Endothelial cell of umbilical vein (primary cell): ENCODE measurements at regions not wholly inside any gene's neighbourhood (a gene's known extent, or its start where the extent isn't known, plus 50 kb on each side); places are given as distances from the start of the nearest gene placed in this dataset.

Experiments used
- BruUV-seq: library from RNA; stranded (reverse); fragments of 400-500 nt; replicated peaks from 2 replicates; lab custom pipeline; 2021; lab: Mats Ljungman, UMichigan
- CTCF ChIA-PET: fragments of 300-600, 350-600 bp; sonication (Branson Sonifier 250); formaldehyde crosslinking; loops from one replicate; lab custom pipeline; 2021; ENCODE audit warnings: antibody characterized with exemption, inconsistent platforms; lab: Charles Lee
- POLR2A ChIA-PET: fragments of 300-600, 350-600 bp; sonication (Branson Sonifier 250); formaldehyde crosslinking; loops from one replicate; lab custom pipeline; 2021; ENCODE audit warnings: antibody characterized with exemption, inconsistent platforms; lab: Charles Lee
- DNase-seq: peaks from one replicate; pipeline ENCODE4 v3.0.0-alpha.2; 2011; ENCODE audit warnings: low read depth, low spot score
- FAIRE-seq: peaks from 2 replicates; lab custom pipeline; 2011; peaks lifted over from hg19 to GRCh38; lab: Jason Lieb, UNC
- H2AFZ ChIP-seq: 2 replicates; pipeline ENCODE4 v1.6.0; 2012; ENCODE audit warnings: low read depth, low read length, control low read depth, inconsistent platforms
- H3K27ac ChIP-seq: 2 replicates; pipeline ENCODE4 v1.5.1; 2011; ENCODE audit warnings: low read depth, mild to moderate bottlenecking, control low read depth, low read length, moderate library complexity; ENCODE audit not compliant: insufficient read depth
- H3K27me3 ChIP-seq, 2 experiments: 2 replicates each; pipeline versions ENCODE4 v1.6.0 to v1.6.1; 2011; ENCODE audit warnings: low read length in 2 of 2, mixed read lengths in 1 of 2; ENCODE audit not compliant: control insufficient read depth in 2 of 2, insufficient read depth in 2 of 2
- H3K36me3 ChIP-seq, 2 experiments: 2 replicates in 1 of 2; 3 replicates in 1 of 2; pipeline ENCODE4 v1.5.1; 2011; ENCODE audit warnings: low read length in 2 of 2, mild to moderate bottlenecking in 1 of 2, moderate library complexity in 1 of 2; ENCODE audit not compliant: control insufficient read depth in 2 of 2, insufficient read depth in 2 of 2; ENCODE audit errors: extremely low read depth in 1 of 2
- H3K4me1 ChIP-seq: 3 replicates; pipeline ENCODE4 v1.5.1; 2011; ENCODE audit warnings: mild to moderate bottlenecking, low read length; ENCODE audit not compliant: control insufficient read depth, insufficient read depth; ENCODE audit errors: extremely low read depth
- H3K4me2 ChIP-seq: 2 replicates; pipeline ENCODE4 v1.6.1; 2011; ENCODE audit warnings: low read length, control low read depth, mixed read lengths; ENCODE audit not compliant: insufficient read depth
- H3K4me3 ChIP-seq, 3 experiments: fragments of 200-600 bp in 1 of 3; sonication (generic), shearing (Covaris generic) in 1 of 3; replicated peaks in 1 of 3; 2 replicates each; pipeline ENCODE4 v1.5.1; 2011 to 2016; ENCODE audit warnings: control low read depth in 3 of 3, low read length in 3 of 3, mild to moderate bottlenecking in 2 of 3, inconsistent platforms in 1 of 3, low read depth in 1 of 3, moderate library complexity in 1 of 3; ENCODE audit not compliant: insufficient read depth in 1 of 3
- H3K79me2 ChIP-seq: 2 replicates; pipeline ENCODE4 v1.6.0; 2012; ENCODE audit warnings: low read length, inconsistent platforms; ENCODE audit not compliant: control insufficient read depth, insufficient read depth
- H3K9ac ChIP-seq: replicated peaks from 2 replicates; pipeline ENCODE3; 2011; ENCODE audit warnings: low read length, control low read depth; ENCODE audit not compliant: insufficient read depth; ENCODE audit errors: extremely low read depth
- H3K9me1 ChIP-seq: replicated peaks from 3 replicates; pipeline ENCODE4 v1.6.0; 2011; ENCODE audit warnings: mild to moderate bottlenecking, low read length; ENCODE audit not compliant: control insufficient read depth, insufficient read depth; ENCODE audit errors: extremely low read depth
- H3K9me3 ChIP-seq: replicated peaks from 2 replicates; pipeline ENCODE4 v1.5.1; 2012; ENCODE audit warnings: low read length, inconsistent platforms; ENCODE audit not compliant: control insufficient read depth, insufficient read depth
- H4K20me1 ChIP-seq: replicated peaks from 2 replicates; pipeline ENCODE3; 2011; ENCODE audit warnings: mild to moderate bottlenecking, low read length; ENCODE audit not compliant: control insufficient read depth, insufficient read depth; ENCODE audit errors: extremely low read depth
- CTCF ChIP-seq, 2 donors: IDR thresholded peaks; 1 replicate in 1 of 2; 2 replicates in 1 of 2; pipeline ENCODE4 v1.5.1; 2011; ENCODE audit warnings: low read length in 2 of 2, mild to moderate bottlenecking in 2 of 2, moderate library complexity in 2 of 2, control low read depth in 1 of 2, inconsistent platforms in 1 of 2, low read depth in 1 of 2; ENCODE audit not compliant: insufficient read depth in 1 of 2; ENCODE audit errors: extremely low read depth in 1 of 2
- EZH2 ChIP-seq: IDR thresholded peaks from 2 replicates; pipeline ENCODE4 v1.6.1; 2012; ENCODE audit warnings: borderline replicate concordance, low read depth, mild to moderate bottlenecking, moderate library complexity, low read length, inconsistent platforms; ENCODE audit not compliant: severe bottlenecking
- FOS ChIP-seq: IDR thresholded peaks from 2 replicates; pipeline ENCODE4 v1.6.1; 2011; ENCODE audit warnings: mild to moderate bottlenecking, low read length, moderate library complexity, borderline replicate concordance; ENCODE audit not compliant: insufficient read depth
- GATA2 ChIP-seq: IDR thresholded peaks from 2 replicates; pipeline ENCODE4 v1.7.0; 2011; ENCODE audit warnings: low read depth, mild to moderate bottlenecking, moderate library complexity, mixed read lengths, low read length; ENCODE audit not compliant: insufficient read length, insufficient read depth
- JUN ChIP-seq: IDR thresholded peaks from 2 replicates; pipeline ENCODE4 v1.6.1; 2011; ENCODE audit warnings: borderline replicate concordance, low read depth; ENCODE audit not compliant: insufficient read length, insufficient read depth
- MAX ChIP-seq: IDR thresholded peaks from 2 replicates; pipeline ENCODE4 v1.6.1; 2011; ENCODE audit not compliant: insufficient read depth, insufficient read length
- MYC ChIP-seq: IDR thresholded peaks from one replicate; pipeline ENCODE4 v1.6.1; 2011; ENCODE audit warnings: mild to moderate bottlenecking, low read depth, low read length
- POLR2A ChIP-seq: IDR thresholded peaks from 2 replicates; pipeline ENCODE4 v1.6.1; 2012; ENCODE audit warnings: low read depth, mild to moderate bottlenecking, control low read depth, low read length
- POLR2AphosphoS5 ChIP-seq: IDR thresholded peaks from 2 replicates; pipeline ENCODE4 v1.6.1; 2012; ENCODE audit warnings: low read depth, mild to moderate bottlenecking, control low read depth, low read length, moderate library complexity; ENCODE audit not compliant: insufficient read depth
- dilution Hi-C: fragments of 300-500 bp; cut with MboI; formaldehyde crosslinking; loops from one replicate; pipeline ENCODE4 v1.15.0; 2019; ENCODE audit warnings: low sequenced_read_pairs; ENCODE audit not compliant: extremely low pct_ligation_motif_present
- intact Hi-C: fragments of 100-400 bp; cut with micrococcal nuclease; formaldehyde crosslinking; loops from one replicate; pipeline ENCODE4 v1.10.0; 2022

- H3K9me1 ChIP-seq: no peaks in the 10 kb centered on the region
- no peak overlapping the region for H2AFZ ChIP-seq
- BruUV-seq: no TSS peak
- no peak overlapping the region for H3K4me3 ChIP-seq
- H3K79me2 ChIP-seq: no peaks in the 10 kb centered on the region
- no peak overlapping the region for H3K9ac ChIP-seq
- H3K27ac ChIP-seq: no peak overlapping the region
- no peaks in the 10 kb centered on the region for H3K9me3 ChIP-seq
- H3K4me2 ChIP-seq: no peak overlapping the region
- CTCF ChIA-PET: no interaction called here
- no peak for DNase-seq
- no peaks in the 10 kb centered on the region for H3K36me3 ChIP-seq
- H3K27me3 ChIP-seq: no peaks in the 10 kb centered on the region
- POLR2A ChIA-PET: no interaction called here
- H3K4me1 ChIP-seq: no peaks in the 10 kb centered on the region
- no peaks in the 10 kb centered on the region for H4K20me1 ChIP-seq
- no peak for FAIRE-seq
- intact Hi-C loops (no loop called here), dilution Hi-C loops (no loop called here)
- no peak for TF ChIP-seq EZH2
- TF ChIP-seq MAX: no peak
- TF ChIP-seq GATA2: no peak
- no peak for TF ChIP-seq JUN
- no peak for TF ChIP-seq MYC
- no peak for TF ChIP-seq POLR2A
Observed at GRCh38 chr9:135363596-135363995, 116.0 kb upstream of the PPP1R26 start.

- no peak overlapping the region for H3K9ac ChIP-seq
- no peak overlapping the region for H3K27ac ChIP-seq
- no peaks in the 10 kb centered on the region for H3K9me3 ChIP-seq
- CTCF ChIA-PET: no interaction called here
- no peak overlapping the region for H3K4me3 ChIP-seq
- intact Hi-C loops (no loop called here), dilution Hi-C loops (no loop called here)
- BruUV-seq: no TSS peak
- no peak overlapping the region for H3K4me2 ChIP-seq
- DNase-seq (no peak), FAIRE-seq (no peak)
- POLR2A ChIA-PET: interaction anchor here (0.7 kb wide), 1 partner anchor 14 kb away, joined by 3 read pairs; no protein-coding TSS in a partner anchor
- H2AFZ ChIP-seq: no peak overlapping the region
- H3K4me1 ChIP-seq: no peaks in the 10 kb centered on the region
- TF ChIP-seq CTCF (IDR thresholded peaks at IDR 0.05; ENCODE audit: extremely low read depth in 1 of 2, insufficient read depth in 1 of 2, low read depth in 1 of 2, low read length in 2 of 2): no peak
- TF ChIP-seq POLR2AphosphoS5: no peak
- TF ChIP-seq POLR2A: no peak
- no peak for TF ChIP-seq GATA2
- TF ChIP-seq JUN: no peak
- no peak for TF ChIP-seq FOS
- no peak for TF ChIP-seq EZH2
- TF ChIP-seq MYC: no peak
- TF ChIP-seq MAX: no peak
- no peaks in the 10 kb centered on the region for H3K27me3 ChIP-seq
- H3K9me1 ChIP-seq: no peaks in the 10 kb centered on the region
- H3K79me2 ChIP-seq: no peaks in the 10 kb centered on the region
- H4K20me1 ChIP-seq: no peaks in the 10 kb centered on the region
- H3K36me3 ChIP-seq: no peaks in the 10 kb centered on the region
Observed at GRCh38 chr9:135365013-135365768, 114.4 kb upstream of the PPP1R26 start.
